GM21529 (cell line): ENCODE measurements at regions not wholly inside any gene's neighbourhood (a gene's known extent, or its start where the extent isn't known, plus 50 kb on each side); places are given as distances from the start of the nearest gene placed in this dataset.
"Not testable (repeated sequence)": the region's sequence is repeated elsewhere in the genome, so short reads cannot be mapped to it uniquely, and the experiment has no call there.

ENCODE experiments used
- ATAC-seq: cut with Tn5 transposase; IDR thresholded peaks from one replicate; pipeline ENCODE4 v1.9.1; 2021; ENCODE audit not compliant: unreplicated experiment

- no peak for ATAC-seq
Measured at GRCh38 chr6:80441131-80441530, 334.7 kb downstream of the BCKDHB start.

- ATAC-seq: no peak
Measured at GRCh38 chr6:80440496-80441115, 334.1 kb downstream of the BCKDHB start.

GRCh38 chr6:80439721-80440470 lies 333.4 kb downstream of the BCKDHB start:
- no peak for ATAC-seq

GRCh38 chr6:80438772-80439171 lies 332.3 kb downstream of the BCKDHB start:
- ATAC-seq: no peak

GRCh38 chr6:80437801-80438200 lies 331.3 kb downstream of the BCKDHB start:
- no peak for ATAC-seq

GRCh38 chr6:80437221-80437620 lies 330.8 kb downstream of the BCKDHB start:
- no peak for ATAC-seq

- ATAC-seq: no peak
Measured at GRCh38 chr6:80436663-80437062, 330.2 kb downstream of the BCKDHB start.

GRCh38 chr6:80435457-80435856 lies 329.0 kb downstream of the BCKDHB start:
- no peak for ATAC-seq

- ATAC-seq: no peak
Measured at GRCh38 chr6:80434691-80435350, 328.4 kb downstream of the BCKDHB start.

- ATAC-seq: no peak
Measured at GRCh38 chr6:80433673-80434025, 327.2 kb downstream of the BCKDHB start.

GRCh38 chr6:80433010-80433672 lies 326.7 kb downstream of the BCKDHB start:
- no peak for ATAC-seq

- ATAC-seq: no peak
Measured at GRCh38 chr6:80425089-80425823, 318.8 kb downstream of the BCKDHB start.

- ATAC-seq: no peak
Measured at GRCh38 chr6:80411486-80411885, 305.0 kb downstream of the BCKDHB start.

- ATAC-seq: not testable (repeated sequence)
Measured at GRCh38 chr6:80407976-80408375, 301.5 kb downstream of the BCKDHB start.

GRCh38 chr6:80404889-80405288 lies 298.4 kb downstream of the BCKDHB start:
- no peak for ATAC-seq

GRCh38 chr6:80403365-80403764 lies 296.9 kb downstream of the BCKDHB start:
- no peak for ATAC-seq

GRCh38 chr6:80402266-80402665 lies 295.8 kb downstream of the BCKDHB start:
- ATAC-seq: no peak
